Glomerular endothelial cell (primary cell): ENCODE measurements at regions not wholly inside any gene's neighbourhood (a gene's known extent, or its start where the extent isn't known, plus 50 kb on each side); places are given as distances from the start of the nearest gene placed in this dataset.

ENCODE experiments used
- DNase-seq: peaks from one replicate; pipeline ENCODE4 v3.0.0-alpha.2; 2011; ENCODE audit warnings: low read depth, low spot score; ENCODE audit errors: extremely low read depth

- no peak for DNase-seq
Observed at GRCh38 chr12:115659422-115659821, 618.1 kb downstream of the MED13L start.

GRCh38 chr12:115657081-115658013 is 620.1 kb downstream of the MED13L start:
- DNase-seq, result no peak

GRCh38 chr12:115650026-115650425 is 627.5 kb downstream of the MED13L start:
- no peak for DNase-seq

GRCh38 chr12:115648463-115648862 is 629.0 kb downstream of the MED13L start:
- DNase-seq, result no peak

- no peak for DNase-seq
Observed at GRCh38 chr12:115646210-115646609, 631.3 kb downstream of the MED13L start.

GRCh38 chr12:115640929-115641328 is 636.6 kb downstream of the MED13L start:
- DNase-seq, result no peak

GRCh38 chr12:115639648-115640012 is 637.9 kb downstream of the MED13L start:
- DNase-seq, result no peak

GRCh38 chr12:115638733-115639647 is 638.5 kb downstream of the MED13L start:
- DNase-seq, result no peak

GRCh38 chr12:115636546-115636945 is 640.9 kb downstream of the MED13L start:
- DNase-seq, result no peak

GRCh38 chr12:115632308-115632707 is 645.2 kb downstream of the MED13L start:
- no peak for DNase-seq

- DNase-seq, result no peak
Observed at GRCh38 chr12:115630136-115630535, 647.4 kb downstream of the MED13L start.

GRCh38 chr12:115626210-115626609 is 651.3 kb downstream of the MED13L start:
- DNase-seq, result no peak

GRCh38 chr12:115623764-115624334 is 653.6 kb downstream of the MED13L start:
- no peak for DNase-seq

GRCh38 chr12:115623275-115623674 is 654.2 kb downstream of the MED13L start:
- DNase-seq, result no peak

GRCh38 chr12:115620816-115621215 is 656.7 kb downstream of the MED13L start:
- DNase-seq, result no peak

GRCh38 chr12:115619889-115620288 is 657.6 kb downstream of the MED13L start:
- no peak for DNase-seq

- DNase-seq, result no peak
Observed at GRCh38 chr12:115619061-115619460, 658.4 kb downstream of the MED13L start.

- DNase-seq, result no peak
Observed at GRCh38 chr12:115618105-115618504, 659.4 kb downstream of the MED13L start.

GRCh38 chr12:115617391-115617790 is 660.1 kb downstream of the MED13L start:
- DNase-seq, result no peak

- DNase-seq, result no peak
Observed at GRCh38 chr12:115611477-115611876, 666.0 kb downstream of the MED13L start.

GRCh38 chr12:115609347-115609746 is 668.1 kb downstream of the MED13L start:
- no peak for DNase-seq
